ENCODE measurements at regions not wholly inside any gene's neighbourhood (a gene's known extent, or its start where the extent isn't known, plus 50 kb on each side); places are given as distances from the start of the nearest gene placed in this dataset.

DNA sequence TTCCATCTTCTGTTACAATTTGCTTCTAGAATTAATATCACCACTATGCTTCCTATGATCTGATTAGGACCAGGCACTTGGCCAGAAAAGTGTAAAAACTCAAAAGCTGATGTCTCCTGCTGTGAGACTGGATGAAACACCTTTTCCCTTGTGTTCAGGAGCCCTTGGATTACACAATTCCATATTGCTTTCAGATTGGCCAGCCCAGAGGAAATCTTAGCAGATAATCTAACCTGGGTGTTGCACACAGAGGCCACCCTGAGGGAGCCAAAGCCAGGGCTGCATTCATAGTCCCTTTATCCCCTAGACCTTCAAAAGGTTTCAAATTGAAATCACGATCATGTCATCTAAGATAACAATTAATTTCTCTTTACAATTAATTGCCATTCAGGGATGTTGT lies 94.1 kb upstream of the SELENOP start:
- H3K4me3 Mint-ChIP-seq (ENCODE audit: unreplicated experiment), result no peak overlapping the region
- peaks cover 29% of the 10 kb centered on the region for H3K27me3 Mint-ChIP-seq (ENCODE audit: low read depth, unreplicated experiment)
- Histone ChIP-seq H2AFZ (ENCODE audit: low read depth, low read length) (no peak overlapping the region), H3K9ac (ENCODE audit: low read length) (no peak overlapping the region), H3K79me2 (ENCODE audit: insufficient read depth, low read length) (no peaks in the 10 kb centered on the region), H3K27ac (ENCODE audit: low read depth, low read length) (no peak overlapping the region), H4K20me1 (ENCODE audit: insufficient read depth, low read length) (no peaks in the 10 kb centered on the region), H3K36me3 (ENCODE audit: insufficient read depth, low read length) (no peaks in the 10 kb centered on the region), H3K4me2 (ENCODE audit: low read length) (no peak overlapping the region), H3K4me1 (ENCODE audit: insufficient read depth, low read length) (peaks cover 2% of the 10 kb centered on the region), H3K4me3 (ENCODE audit: insufficient read depth, low read depth, low read length) (no peak overlapping the region), H3K9me3 (ENCODE audit: insufficient read depth, low read depth, low read length) (no peaks in the 10 kb centered on the region), H3K27me3 (ENCODE audit: insufficient read depth, low read length) (peaks cover 29% of the 10 kb centered on the region)
- H3K9me3 Mint-ChIP-seq (ENCODE audit: unreplicated experiment), result no peaks in the 10 kb centered on the region
- TF ChIP-seq CTCF (IDR thresholded peaks at IDR 0.05; ENCODE audit: insufficient read depth, low read depth, low read length) (no peak), EZH2 (IDR thresholded peaks at IDR 0.05; ENCODE audit: insufficient read depth, low read length) (no peak)
- no peak overlapping the region for H3K27ac Mint-ChIP-seq (ENCODE audit: unreplicated experiment)
- no peak for FAIRE-seq
- no peaks in the 10 kb centered on the region for H3K4me1 Mint-ChIP-seq (ENCODE audit: low read depth, unreplicated experiment)
- no peak for DNase-seq (ENCODE audit: low read depth)
- H3K36me3 Mint-ChIP-seq (ENCODE audit: low read depth, unreplicated experiment), result no peaks in the 10 kb centered on the region

- Mint-ChIP-seq H3K9me3 (ENCODE audit: unreplicated experiment) (no peaks in the 10 kb centered on the region), H3K27me3 (ENCODE audit: low read depth, unreplicated experiment) (peaks cover 5% of the 10 kb centered on the region), H3K4me1 (ENCODE audit: low read depth, unreplicated experiment) (no peaks in the 10 kb centered on the region), H3K36me3 (ENCODE audit: low read depth, unreplicated experiment) (no peaks in the 10 kb centered on the region), H3K27ac (ENCODE audit: unreplicated experiment) (no peak overlapping the region), H3K4me3 (ENCODE audit: unreplicated experiment) (no peak overlapping the region)
- Histone ChIP-seq H4K20me1 (ENCODE audit: insufficient read depth, low read length) (no peaks in the 10 kb centered on the region), H2AFZ (ENCODE audit: low read depth, low read length) (no peak overlapping the region), H3K27ac (ENCODE audit: low read depth, low read length) (no peak overlapping the region), H3K4me1 (ENCODE audit: insufficient read depth, low read length) (no peaks in the 10 kb centered on the region), H3K4me2 (ENCODE audit: low read length) (no peak overlapping the region), H3K9me3 (ENCODE audit: insufficient read depth, low read depth, low read length) (no peaks in the 10 kb centered on the region), H3K79me2 (ENCODE audit: insufficient read depth, low read length) (no peaks in the 10 kb centered on the region), H3K9ac (ENCODE audit: low read length) (no peak overlapping the region), H3K27me3 (ENCODE audit: insufficient read depth, low read length) (peaks cover 9% of the 10 kb centered on the region), H3K36me3 (ENCODE audit: insufficient read depth, low read length) (no peaks in the 10 kb centered on the region), H3K4me3 (ENCODE audit: insufficient read depth, low read depth, low read length) (no peak overlapping the region)
- FAIRE-seq (no peak), DNase-seq (ENCODE audit: low read depth) (no peak)
- TF ChIP-seq CTCF (IDR thresholded peaks at IDR 0.05; ENCODE audit: insufficient read depth, low read depth, low read length) (no peak), EZH2 (IDR thresholded peaks at IDR 0.05; ENCODE audit: insufficient read depth, low read length) (no peak)
Observed at GRCh38 chr5:42900734-42901133, 89.0 kb upstream of the SELENOP start.

DNA sequence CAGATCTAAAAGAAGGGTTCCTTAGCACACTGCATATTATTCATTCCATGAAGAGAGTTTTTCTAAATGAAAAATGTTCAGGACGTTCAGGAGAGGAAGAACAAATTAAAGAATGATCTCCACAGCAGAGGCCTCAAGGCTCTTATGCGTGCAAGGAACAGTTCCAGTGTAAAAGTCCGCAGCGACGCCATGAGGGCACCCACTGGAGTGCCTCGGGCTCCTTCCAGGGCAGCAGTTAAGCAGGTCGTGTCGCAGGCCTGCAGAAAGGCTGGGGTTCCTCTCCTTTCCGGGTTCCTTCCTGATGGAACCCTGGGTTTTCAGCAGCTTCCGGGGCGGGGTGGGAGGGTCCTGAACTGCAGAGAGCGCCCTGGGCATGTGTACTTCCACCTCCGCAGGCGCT lies 87.1 kb upstream of the SELENOP start:
- H3K27ac ChIP-seq (ENCODE audit: low read depth, low read length), result no peak overlapping the region
- DNase-seq (ENCODE audit: low read depth) (no peak), FAIRE-seq (no peak)
- Mint-ChIP-seq H3K4me3 (ENCODE audit: unreplicated experiment) (no peak overlapping the region), H3K36me3 (ENCODE audit: low read depth, unreplicated experiment) (no peaks in the 10 kb centered on the region), H3K4me1 (ENCODE audit: low read depth, unreplicated experiment) (no peaks in the 10 kb centered on the region), H3K27me3 (ENCODE audit: low read depth, unreplicated experiment) (peaks cover 1% of the 10 kb centered on the region), H3K27ac (ENCODE audit: unreplicated experiment) (no peak overlapping the region), H3K9me3 (ENCODE audit: unreplicated experiment) (no peaks in the 10 kb centered on the region)
- H3K36me3 ChIP-seq (ENCODE audit: insufficient read depth, low read length), result no peaks in the 10 kb centered on the region
- no peaks in the 10 kb centered on the region for H3K79me2 ChIP-seq (ENCODE audit: insufficient read depth, low read length)
- no peak overlapping the region for H3K9ac ChIP-seq (ENCODE audit: low read length)
- no peak overlapping the region for H2AFZ ChIP-seq (ENCODE audit: low read depth, low read length)
- H3K4me3 ChIP-seq (ENCODE audit: insufficient read depth, low read depth, low read length), result no peak overlapping the region
- no peak for TF ChIP-seq CTCF (IDR thresholded peaks at IDR 0.05; ENCODE audit: insufficient read depth, low read depth, low read length)
- no peak for TF ChIP-seq EZH2 (IDR thresholded peaks at IDR 0.05; ENCODE audit: insufficient read depth, low read length)
- no peak overlapping the region for H3K4me2 ChIP-seq (ENCODE audit: low read length)
- H3K4me1 ChIP-seq (ENCODE audit: insufficient read depth, low read length), result no peaks in the 10 kb centered on the region
- H3K27me3 ChIP-seq (ENCODE audit: insufficient read depth, low read length), result no peaks in the 10 kb centered on the region
- H4K20me1 ChIP-seq (ENCODE audit: insufficient read depth, low read length), result no peaks in the 10 kb centered on the region
- no peaks in the 10 kb centered on the region for H3K9me3 ChIP-seq (ENCODE audit: insufficient read depth, low read depth, low read length)
